Loucy (cell line): ENCODE measurements at regions not wholly inside any gene's neighbourhood (a gene's known extent, or its start where the extent isn't known, plus 50 kb on each side); places are given as distances from the start of the nearest gene placed in this dataset.

Experiments used
- H2AFZ ChIP-seq: fragments of 200-600 bp; sonication (generic); 2 replicates; pipeline ENCODE4 v1.6.0; 2016; ENCODE audit warnings: antibody characterized with exemption, mild to moderate bottlenecking, low read length, moderate library complexity
- H3F3A ChIP-seq: fragments of 200-600 bp; 2 replicates; pipeline ENCODE4 v1.6.0; 2016; ENCODE audit warnings: antibody characterized with exemption, low read depth, mild to moderate bottlenecking
- H3K27me3 ChIP-seq: fragments of 200-600 bp; sonication (generic); 2 replicates; pipeline ENCODE4 v1.6.1; 2014; ENCODE audit warnings: low read length, mild to moderate bottlenecking; ENCODE audit not compliant: insufficient read depth, poor library complexity, severe bottlenecking
- H3K36me3 ChIP-seq: fragments of 200-600 bp; sonication (generic); 2 replicates; pipeline ENCODE4 v1.6.1; 2016; ENCODE audit warnings: low read length; ENCODE audit not compliant: insufficient read depth
- H3K4me1 ChIP-seq: fragments of 200-600 bp; sonication (generic); 2 replicates; pipeline ENCODE4 v1.5.1; 2014; ENCODE audit warnings: low read length, mild to moderate bottlenecking; ENCODE audit not compliant: insufficient read depth, poor library complexity, severe bottlenecking
- H3K4me2 ChIP-seq: fragments of 200-600 bp; sonication (generic); 2 replicates; pipeline ENCODE4 v1.6.0; 2014; ENCODE audit warnings: antibody characterized with exemption, low read length, low read depth, mild to moderate bottlenecking; ENCODE audit not compliant: poor library complexity, severe bottlenecking
- H3K4me3 ChIP-seq: fragments of 200-600 bp; sonication (generic); 2 replicates; pipeline ENCODE4 v1.5.1; 2014; ENCODE audit warnings: low read length, mild to moderate bottlenecking, mixed read lengths; ENCODE audit not compliant: poor library complexity, severe bottlenecking
- H3K79me2 ChIP-seq: fragments of 200-600 bp; sonication (generic); 2 replicates; pipeline ENCODE4 v1.6.1; 2014; ENCODE audit warnings: low read length; ENCODE audit not compliant: insufficient read depth
- H3K9ac ChIP-seq: fragments of 200-600 bp; sonication (generic); 2 replicates; pipeline ENCODE4 v1.6.0; 2014; ENCODE audit warnings: mild to moderate bottlenecking, low read depth, low read length, moderate library complexity; ENCODE audit not compliant: poor library complexity, severe bottlenecking
- H3K9me2 ChIP-seq: fragments of 200-600 bp; sonication (generic); replicated peaks from 2 replicates; pipeline ENCODE4 v1.6.1; 2016; ENCODE audit warnings: low read depth, low read length, mixed read lengths
- H3K9me3 ChIP-seq: fragments of 200-600 bp; sonication (generic); 2 replicates; pipeline ENCODE4 v1.6.1; 2014; ENCODE audit warnings: mild to moderate bottlenecking, antibody characterized with exemption, low read length, low read depth; ENCODE audit not compliant: insufficient read depth
- H4K20me1 ChIP-seq: fragments of 200-600 bp; sonication (generic); 2 replicates; pipeline ENCODE4 v1.6.0; 2014; ENCODE audit warnings: antibody characterized with exemption, low read length, mild to moderate bottlenecking; ENCODE audit not compliant: insufficient read depth, poor library complexity, severe bottlenecking
- EZH2phosphoT487 ChIP-seq: fragments of 200-600 bp; IDR thresholded peaks from 2 replicates; pipeline ENCODE4 v1.6.1; 2018; ENCODE audit warnings: antibody characterized with exemption, mild to moderate bottlenecking, moderate library complexity, borderline replicate concordance
- TF ChIP-seq, protein P1 (sequence below): fragments of 200-600 bp; sonication (generic); conservative IDR thresholded peaks from 2 replicates; pipeline ENCODE4 v1.5.1; 2014; ENCODE audit warnings: mild to moderate bottlenecking, antibody characterized with exemption, low read length

DNA sequence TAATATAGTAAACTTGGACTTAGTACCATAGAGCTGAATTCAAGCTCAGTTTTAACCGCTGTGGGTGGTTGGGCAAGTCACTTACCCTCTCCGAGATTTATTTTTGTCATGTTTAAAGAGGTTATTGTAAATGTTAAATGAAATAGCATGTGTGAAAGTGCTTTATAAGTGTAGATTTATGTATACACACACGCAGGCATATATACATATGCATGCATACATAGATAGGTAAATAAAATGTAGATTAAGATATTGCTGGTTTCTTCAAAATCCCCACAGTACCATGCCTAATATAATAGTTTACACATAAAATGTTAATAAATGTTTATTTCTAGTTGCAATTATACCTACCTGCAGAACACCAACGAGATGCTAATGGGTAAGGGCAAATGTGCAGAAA, 164.5 kb upstream of the EGFLAM start:
- Histone ChIP-seq H3K4me3 (no peak overlapping the region), H3K36me3 (no peaks in the 10 kb centered on the region), H3K9ac (no peak overlapping the region), H3K4me1 (peaks cover 6% of the 10 kb centered on the region), H3K9me3 (no peaks in the 10 kb centered on the region), H3F3A (no peaks in the 10 kb centered on the region), H3K27me3 (no peaks in the 10 kb centered on the region), H3K9me2 (no peaks in the 10 kb centered on the region), H2AFZ (no peak overlapping the region), H3K79me2 (no peaks in the 10 kb centered on the region), H3K4me2 (no peak overlapping the region), H4K20me1 (no peaks in the 10 kb centered on the region)
- TF ChIP-seq, protein P1, sequence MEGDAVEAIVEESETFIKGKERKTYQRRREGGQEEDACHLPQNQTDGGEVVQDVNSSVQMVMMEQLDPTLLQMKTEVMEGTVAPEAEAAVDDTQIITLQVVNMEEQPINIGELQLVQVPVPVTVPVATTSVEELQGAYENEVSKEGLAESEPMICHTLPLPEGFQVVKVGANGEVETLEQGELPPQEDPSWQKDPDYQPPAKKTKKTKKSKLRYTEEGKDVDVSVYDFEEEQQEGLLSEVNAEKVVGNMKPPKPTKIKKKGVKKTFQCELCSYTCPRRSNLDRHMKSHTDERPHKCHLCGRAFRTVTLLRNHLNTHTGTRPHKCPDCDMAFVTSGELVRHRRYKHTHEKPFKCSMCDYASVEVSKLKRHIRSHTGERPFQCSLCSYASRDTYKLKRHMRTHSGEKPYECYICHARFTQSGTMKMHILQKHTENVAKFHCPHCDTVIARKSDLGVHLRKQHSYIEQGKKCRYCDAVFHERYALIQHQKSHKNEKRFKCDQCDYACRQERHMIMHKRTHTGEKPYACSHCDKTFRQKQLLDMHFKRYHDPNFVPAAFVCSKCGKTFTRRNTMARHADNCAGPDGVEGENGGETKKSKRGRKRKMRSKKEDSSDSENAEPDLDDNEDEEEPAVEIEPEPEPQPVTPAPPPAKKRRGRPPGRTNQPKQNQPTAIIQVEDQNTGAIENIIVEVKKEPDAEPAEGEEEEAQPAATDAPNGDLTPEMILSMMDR: no peak
- no peak for TF ChIP-seq EZH2phosphoT487

DNA sequence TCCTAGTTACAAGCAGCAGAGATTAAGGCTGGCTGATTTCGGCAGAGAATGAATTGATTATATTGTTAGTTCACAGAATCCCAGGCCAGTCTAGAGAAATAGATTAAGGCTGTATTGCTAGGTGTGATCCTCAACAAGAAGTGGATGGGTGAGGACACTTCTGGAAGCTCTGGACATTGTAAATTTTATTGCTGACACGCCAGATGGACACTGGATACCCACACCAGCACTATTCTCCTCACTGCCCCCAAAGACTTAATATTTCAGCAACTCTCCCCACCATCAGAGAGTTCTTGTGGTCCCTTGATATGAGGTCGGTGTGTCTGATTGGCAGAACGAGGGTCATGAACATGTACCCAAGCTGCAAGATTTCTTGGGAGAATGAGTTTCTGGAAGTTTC, 171.6 kb upstream of the EGFLAM start:
- H3F3A ChIP-seq: no peaks in the 10 kb centered on the region
- H3K4me3 ChIP-seq: no peak overlapping the region
- H3K79me2 ChIP-seq: no peaks in the 10 kb centered on the region
- H3K36me3 ChIP-seq: no peaks in the 10 kb centered on the region
- H3K4me1 ChIP-seq: no peaks in the 10 kb centered on the region
- no peaks in the 10 kb centered on the region for H4K20me1 ChIP-seq
- H3K9ac ChIP-seq: no peak overlapping the region
- no peak overlapping the region for H2AFZ ChIP-seq
- H3K9me3 ChIP-seq: no peaks in the 10 kb centered on the region
- no peaks in the 10 kb centered on the region for H3K27me3 ChIP-seq
- TF ChIP-seq, protein P1: no peak
- no peak for TF ChIP-seq EZH2phosphoT487
- H3K9me2 ChIP-seq: no peaks in the 10 kb centered on the region
- H3K4me2 ChIP-seq: no peak overlapping the region

DNA sequence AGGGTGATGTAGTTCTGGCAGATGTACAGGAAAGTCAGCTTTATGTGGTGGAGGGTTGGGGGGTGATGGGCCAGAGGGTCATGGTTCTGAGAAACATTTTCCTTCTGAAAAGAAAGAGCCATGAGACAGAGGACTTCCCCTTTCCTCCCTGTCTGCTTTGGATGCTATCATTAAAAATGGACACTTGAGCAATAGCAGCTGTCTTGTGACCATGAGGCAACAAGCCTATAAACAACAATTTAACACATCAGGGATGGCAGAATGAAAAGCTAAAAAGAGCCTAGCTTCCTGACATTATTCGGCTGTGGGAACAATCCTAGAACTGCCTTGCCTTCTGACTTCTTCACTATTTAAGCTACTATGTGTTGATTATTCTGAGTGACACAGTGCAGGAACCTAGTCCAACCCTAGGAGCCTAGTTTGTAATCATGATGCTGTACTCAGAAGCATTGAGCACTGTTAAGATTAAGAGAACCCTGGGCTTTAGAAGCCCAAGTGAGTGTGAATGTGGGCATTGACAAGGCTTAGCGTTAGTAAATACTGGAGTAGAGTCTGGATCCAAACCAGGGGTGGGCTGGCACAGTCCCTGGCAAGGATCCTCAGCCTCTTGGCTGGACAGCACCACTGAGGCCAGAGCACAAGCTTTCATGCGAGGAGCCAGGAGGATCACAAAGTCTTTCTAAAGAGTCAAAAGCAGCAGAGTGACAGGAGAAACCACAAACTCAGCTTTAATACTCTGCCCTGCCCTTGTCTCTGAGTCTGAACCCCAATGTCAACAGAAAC, 178.5 kb upstream of the EGFLAM start:
- Histone ChIP-seq H3K27me3 (no peaks in the 10 kb centered on the region), H4K20me1 (no peaks in the 10 kb centered on the region), H3K4me2 (no peak overlapping the region), H2AFZ (no peak overlapping the region), H3K9ac (no peak overlapping the region), H3K79me2 (no peaks in the 10 kb centered on the region), H3K4me1 (no peaks in the 10 kb centered on the region), H3K4me3 (no peak overlapping the region), H3F3A (no peaks in the 10 kb centered on the region), H3K9me3 (no peaks in the 10 kb centered on the region), H3K9me2 (no peaks in the 10 kb centered on the region), H3K36me3 (no peaks in the 10 kb centered on the region)
- TF ChIP-seq, protein P1: no peak
- TF ChIP-seq EZH2phosphoT487: no peak
